HepG2 (cell line): ENCODE measurements at regions not wholly inside any gene's neighbourhood (a gene's known extent, or its start where the extent isn't known, plus 50 kb on each side); places are given as distances from the start of the nearest gene placed in this dataset.

Experiments used
- ARNT ChIP-seq: fragments of 450-650 bp; IDR thresholded peaks from 2 replicates; pipeline ENCODE4 v1.6.1; 2017
- CHCHD3 ChIP-seq: sonication (generic); formaldehyde crosslinking; IDR thresholded peaks from 2 replicates; pipeline ENCODE4 v1.8.0; 2022; ENCODE audit warnings: mild to moderate bottlenecking, missing genetic modification reagents, moderate library complexity
- CTCF ChIP-seq: sonication (generic); formaldehyde crosslinking; IDR thresholded peaks from 2 replicates; pipeline ENCODE4 v1.5.0; 2020; ENCODE audit warnings: mild to moderate bottlenecking, missing genetic modification reagents, moderate library complexity
- FOSL2 ChIP-seq: sonication (generic); formaldehyde crosslinking; IDR thresholded peaks from 2 replicates; pipeline ENCODE4 v1.4.0; 2020; ENCODE audit warnings: missing genetic modification reagents
- FOXK2 ChIP-seq: fragments of 450-650 bp; IDR thresholded peaks from 2 replicates; pipeline ENCODE4 v1.6.1; 2016
- HBP1 ChIP-seq: IDR thresholded peaks from 2 replicates; pipeline ENCODE4 v1.6.1; 2016; ENCODE audit warnings: low read depth, control low read depth
- NR2F1 ChIP-seq, 2 experiments: fragments of 450-650 bp in 1 of 2; formaldehyde crosslinking in 1 of 2; IDR thresholded peaks; 2 replicates each; pipeline versions ENCODE4 v1.5.0 to v1.6.1; 2016 to 2020; ENCODE audit warnings: mild to moderate bottlenecking in 1 of 2, missing compliant biosample characterization in 1 of 2, missing genetic modification reagents in 1 of 2, moderate library complexity in 1 of 2
- POLR2A ChIP-seq, 2 experiments: IDR thresholded peaks; 2 replicates each; pipeline ENCODE4 v1.6.1; 2011; ENCODE audit warnings: low read depth in 2 of 2, low read length in 2 of 2, mild to moderate bottlenecking in 1 of 2, moderate library complexity in 1 of 2; ENCODE audit not compliant: insufficient read depth in 1 of 2
- ZFP41 ChIP-seq: sonication (generic); formaldehyde crosslinking; IDR thresholded peaks from 2 replicates; pipeline ENCODE4 v1.4.0; 2020; ENCODE audit warnings: mild to moderate bottlenecking, missing genetic modification reagents, borderline replicate concordance
- ZNF7 ChIP-seq: IDR thresholded peaks from 2 replicates; pipeline ENCODE4 v1.6.1; 2016; ENCODE audit warnings: missing biosample characterization, missing genetic modification reagents
- TF ChIP-seq, protein P1 (sequence below): sonication (generic); formaldehyde crosslinking; IDR thresholded peaks from 2 replicates; pipeline ENCODE4 v1.8.0; 2022; ENCODE audit warnings: mild to moderate bottlenecking, missing genetic modification reagents, borderline replicate concordance

DNA sequence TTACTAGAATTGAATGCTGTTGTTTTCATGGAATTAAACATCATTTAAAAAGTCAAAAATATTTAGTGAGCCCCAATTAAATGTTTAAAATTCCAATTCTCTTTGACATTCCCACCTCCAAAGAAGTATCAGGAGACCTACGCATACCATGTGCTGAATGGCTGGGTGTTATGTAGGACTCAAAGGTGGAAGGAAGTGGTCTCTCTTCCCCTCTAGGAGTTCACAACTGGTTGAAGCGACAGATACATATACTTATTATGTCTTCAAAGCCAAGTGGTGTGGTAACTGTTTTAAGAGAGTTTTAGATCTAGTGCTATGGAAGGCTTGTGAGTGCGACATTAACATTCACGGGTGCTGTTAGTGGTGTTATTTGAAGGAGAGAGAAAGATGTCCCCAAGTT lies 464.0 kb downstream of the ATP23 start:
- TF ChIP-seq FOXK2 = no peak
- no peak for TF ChIP-seq ARNT
- TF ChIP-seq HBP1 (CRISPR knock-in tag) = no peak
- no peak for TF ChIP-seq CTCF
- TF ChIP-seq, protein P1, sequence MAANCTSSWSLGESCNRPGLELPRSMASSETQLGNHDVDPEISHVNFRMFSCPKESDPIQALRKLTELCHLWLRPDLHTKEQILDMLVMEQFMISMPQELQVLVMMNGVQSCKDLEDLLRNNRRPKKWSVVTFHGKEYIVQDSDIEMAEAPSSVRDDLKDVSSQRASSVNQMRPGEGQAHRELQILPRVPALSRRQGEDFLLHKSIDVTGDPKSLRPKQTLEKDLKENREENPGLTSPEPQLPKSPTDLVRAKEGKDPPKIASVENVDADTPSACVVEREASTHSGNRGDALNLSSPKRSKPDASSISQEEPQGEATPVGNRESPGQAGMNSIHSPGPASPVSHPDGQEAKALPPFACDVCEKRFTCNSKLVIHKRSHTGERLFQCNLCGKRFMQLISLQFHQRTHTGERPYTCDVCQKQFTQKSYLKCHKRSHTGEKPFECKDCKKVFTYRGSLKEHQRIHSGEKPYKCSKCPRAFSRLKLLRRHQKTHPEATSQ (CRISPR knock-in tag) = no peak
- TF ChIP-seq ZNF7 (CRISPR knock-in tag) = no peak
- no peak for TF ChIP-seq CHCHD3 (CRISPR knock-in tag)
- TF ChIP-seq NR2F1 (CRISPR knock-in tag; IDR thresholded peaks at IDR 0.05) = no peak
- no peak for TF ChIP-seq ZFP41
- TF ChIP-seq POLR2A (IDR thresholded peaks at IDR 0.05; ENCODE audit: insufficient read depth in 1 of 2, low read depth in 2 of 2, low read length in 2 of 2) = no peak
- TF ChIP-seq FOSL2 (CRISPR knock-in tag) = no peak
